Gastroesophageal sphincter (tissue), 3 donors: ENCODE measurements at regions not wholly inside any gene's neighbourhood (a gene's known extent, or its start where the extent isn't known, plus 50 kb on each side); places are given as distances from the start of the nearest gene placed in this dataset.

Source experiments
- EP300 ChIP-seq: sonication (generic); formaldehyde crosslinking; IDR thresholded peaks from one replicate; pipeline ENCODE4 v1.6.1; 2017; ENCODE audit warnings: antibody characterized with exemption, mild to moderate bottlenecking
- POLR2A ChIP-seq, 2 donors: fragments of 450-650 bp; IDR thresholded peaks; one replicate each; pipeline ENCODE4 v1.6.1; 2017; ENCODE audit warnings: antibody characterized with exemption in 2 of 2, mild to moderate bottlenecking in 2 of 2, moderate library complexity in 1 of 2
- TF ChIP-seq, protein P1 (sequence below), 4 experiments: fragments of 200-600 bp in 2 of 4; fragments of 450-650 bp in 2 of 4; sonication (generic) in 1 of 4; IDR thresholded peaks; one replicate each; pipeline ENCODE4 v1.5.1; 2017 to 2019; ENCODE audit warnings: antibody characterized with exemption in 4 of 4, mild to moderate bottlenecking in 2 of 4, moderate library complexity in 2 of 4

DNA sequence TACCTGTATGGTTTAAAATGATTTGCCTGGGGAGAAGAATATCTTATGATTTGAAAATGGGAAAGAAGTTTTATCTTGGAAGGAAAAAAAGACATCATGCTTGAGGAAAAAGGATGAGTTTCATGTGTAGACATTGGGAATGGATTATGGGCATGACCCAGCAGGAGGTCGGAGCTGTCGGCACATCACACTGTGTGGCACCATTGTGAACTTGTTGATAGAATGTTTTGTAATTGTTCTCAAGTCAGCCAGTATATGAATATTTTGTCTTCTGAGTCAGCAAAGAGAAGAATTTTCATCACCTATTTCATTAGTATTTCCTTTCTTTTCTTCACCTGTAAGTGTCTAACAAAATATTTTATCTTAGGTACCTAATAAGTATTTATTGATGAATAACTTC, 60.0 kb upstream of the HMGA2 start:
- TF ChIP-seq, protein P1, sequence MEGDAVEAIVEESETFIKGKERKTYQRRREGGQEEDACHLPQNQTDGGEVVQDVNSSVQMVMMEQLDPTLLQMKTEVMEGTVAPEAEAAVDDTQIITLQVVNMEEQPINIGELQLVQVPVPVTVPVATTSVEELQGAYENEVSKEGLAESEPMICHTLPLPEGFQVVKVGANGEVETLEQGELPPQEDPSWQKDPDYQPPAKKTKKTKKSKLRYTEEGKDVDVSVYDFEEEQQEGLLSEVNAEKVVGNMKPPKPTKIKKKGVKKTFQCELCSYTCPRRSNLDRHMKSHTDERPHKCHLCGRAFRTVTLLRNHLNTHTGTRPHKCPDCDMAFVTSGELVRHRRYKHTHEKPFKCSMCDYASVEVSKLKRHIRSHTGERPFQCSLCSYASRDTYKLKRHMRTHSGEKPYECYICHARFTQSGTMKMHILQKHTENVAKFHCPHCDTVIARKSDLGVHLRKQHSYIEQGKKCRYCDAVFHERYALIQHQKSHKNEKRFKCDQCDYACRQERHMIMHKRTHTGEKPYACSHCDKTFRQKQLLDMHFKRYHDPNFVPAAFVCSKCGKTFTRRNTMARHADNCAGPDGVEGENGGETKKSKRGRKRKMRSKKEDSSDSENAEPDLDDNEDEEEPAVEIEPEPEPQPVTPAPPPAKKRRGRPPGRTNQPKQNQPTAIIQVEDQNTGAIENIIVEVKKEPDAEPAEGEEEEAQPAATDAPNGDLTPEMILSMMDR (IDR thresholded peaks at IDR 0.05) = no peak
- TF ChIP-seq POLR2A (IDR thresholded peaks at IDR 0.05) (no peak), EP300 (no peak)
